ENCODE measurements at regions not wholly inside any gene's neighbourhood (a gene's known extent, or its start where the extent isn't known, plus 50 kb on each side); places are given as distances from the start of the nearest gene placed in this dataset.

DNA sequence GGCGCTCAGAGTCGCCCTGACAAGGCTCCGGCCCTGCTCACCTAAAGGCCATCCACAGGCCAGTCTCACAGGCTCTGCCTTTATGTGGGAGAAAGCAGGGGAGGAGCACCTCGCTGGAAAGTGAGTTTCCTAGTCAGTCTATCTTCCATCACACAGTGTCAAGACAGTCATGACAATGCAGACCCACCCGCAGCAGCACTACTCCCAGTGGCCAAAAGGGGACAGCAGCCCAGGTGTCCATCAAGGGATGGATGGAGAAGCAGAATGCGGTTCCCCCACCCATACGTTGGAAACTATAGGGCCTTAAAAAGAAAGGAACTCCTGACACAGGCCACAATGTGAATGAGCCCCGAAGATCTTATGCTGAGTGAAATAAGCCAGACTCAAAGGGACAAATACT lies 226.8 kb downstream of the ENGASE start:
- no peak for TF ChIP-seq POLR2A (IDR thresholded peaks at IDR 0.05)
- TF ChIP-seq, protein P1, sequence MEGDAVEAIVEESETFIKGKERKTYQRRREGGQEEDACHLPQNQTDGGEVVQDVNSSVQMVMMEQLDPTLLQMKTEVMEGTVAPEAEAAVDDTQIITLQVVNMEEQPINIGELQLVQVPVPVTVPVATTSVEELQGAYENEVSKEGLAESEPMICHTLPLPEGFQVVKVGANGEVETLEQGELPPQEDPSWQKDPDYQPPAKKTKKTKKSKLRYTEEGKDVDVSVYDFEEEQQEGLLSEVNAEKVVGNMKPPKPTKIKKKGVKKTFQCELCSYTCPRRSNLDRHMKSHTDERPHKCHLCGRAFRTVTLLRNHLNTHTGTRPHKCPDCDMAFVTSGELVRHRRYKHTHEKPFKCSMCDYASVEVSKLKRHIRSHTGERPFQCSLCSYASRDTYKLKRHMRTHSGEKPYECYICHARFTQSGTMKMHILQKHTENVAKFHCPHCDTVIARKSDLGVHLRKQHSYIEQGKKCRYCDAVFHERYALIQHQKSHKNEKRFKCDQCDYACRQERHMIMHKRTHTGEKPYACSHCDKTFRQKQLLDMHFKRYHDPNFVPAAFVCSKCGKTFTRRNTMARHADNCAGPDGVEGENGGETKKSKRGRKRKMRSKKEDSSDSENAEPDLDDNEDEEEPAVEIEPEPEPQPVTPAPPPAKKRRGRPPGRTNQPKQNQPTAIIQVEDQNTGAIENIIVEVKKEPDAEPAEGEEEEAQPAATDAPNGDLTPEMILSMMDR (IDR thresholded peaks at IDR 0.05), result no peak
